ENCODE measurements at regions not wholly inside any gene's neighbourhood (a gene's known extent, or its start where the extent isn't known, plus 50 kb on each side); places are given as distances from the start of the nearest gene placed in this dataset.

DNA sequence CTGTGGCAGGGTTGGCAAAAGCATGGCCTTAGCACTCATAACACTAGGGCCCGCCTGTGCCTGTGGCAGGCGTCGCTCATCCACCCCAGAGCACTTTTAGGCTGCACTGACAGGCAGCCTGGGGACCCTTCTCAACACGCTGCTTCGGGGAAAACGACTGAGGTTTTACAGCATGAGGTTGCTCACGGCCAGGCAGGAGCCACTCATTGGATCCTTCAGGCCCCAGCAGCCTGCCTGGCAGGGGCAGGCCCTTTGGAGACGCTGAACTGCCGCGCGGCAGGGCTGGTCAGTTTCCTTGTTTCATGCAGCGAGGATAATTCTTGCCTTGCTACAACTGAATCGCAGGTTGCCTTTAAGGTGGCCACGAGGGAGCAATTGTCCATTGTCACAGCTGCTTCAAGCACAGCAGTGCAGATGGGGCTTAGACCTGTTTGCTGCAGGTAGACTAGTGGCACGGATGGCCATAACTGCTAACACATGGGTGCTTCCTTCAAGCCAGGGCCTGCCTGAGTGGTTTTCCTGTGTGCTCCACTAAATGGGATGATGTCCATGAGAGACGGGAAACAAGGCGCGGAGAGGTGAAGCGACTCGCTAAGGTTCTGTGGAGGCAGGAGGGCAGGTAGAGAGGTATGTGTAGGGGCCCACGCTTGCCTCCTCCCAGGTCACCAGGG lies 49.9 kb upstream of the HS6ST1 start:
- Histone ChIP-seq H3K9ac (ENCODE audit: low read depth in 1 of 2, low read length in 2 of 2) (no peak overlapping the region), H3K27ac (ENCODE audit: low read depth in 1 of 2, low read length in 2 of 2) (no peak overlapping the region), H3K27me3 (ENCODE audit: control insufficient read depth in 4 of 4, insufficient read depth in 4 of 4, low read length in 3 of 4) (no peaks in the 10 kb centered on the region), H3K4me1 (ENCODE audit: control insufficient read depth in 4 of 4, insufficient read depth in 4 of 4, low read length in 3 of 4) (no peaks in the 10 kb centered on the region), H3K36me3 (ENCODE audit: control insufficient read depth in 4 of 4, insufficient read depth in 3 of 4, low read depth in 1 of 4, low read length in 3 of 4) (no peaks in the 10 kb centered on the region), H3K4me3 (ENCODE audit: low read depth in 1 of 3, low read length in 3 of 3) (no peak overlapping the region), H3K9me3 (ENCODE audit: control insufficient read depth in 4 of 4, low read length in 3 of 4) (no peaks in the 10 kb centered on the region)
- TF ChIP-seq, protein P1, sequence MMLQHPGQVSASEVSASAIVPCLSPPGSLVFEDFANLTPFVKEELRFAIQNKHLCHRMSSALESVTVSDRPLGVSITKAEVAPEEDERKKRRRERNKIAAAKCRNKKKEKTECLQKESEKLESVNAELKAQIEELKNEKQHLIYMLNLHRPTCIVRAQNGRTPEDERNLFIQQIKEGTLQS (IDR thresholded peaks at IDR 0.05), result no peak
- TF ChIP-seq, protein P2, sequence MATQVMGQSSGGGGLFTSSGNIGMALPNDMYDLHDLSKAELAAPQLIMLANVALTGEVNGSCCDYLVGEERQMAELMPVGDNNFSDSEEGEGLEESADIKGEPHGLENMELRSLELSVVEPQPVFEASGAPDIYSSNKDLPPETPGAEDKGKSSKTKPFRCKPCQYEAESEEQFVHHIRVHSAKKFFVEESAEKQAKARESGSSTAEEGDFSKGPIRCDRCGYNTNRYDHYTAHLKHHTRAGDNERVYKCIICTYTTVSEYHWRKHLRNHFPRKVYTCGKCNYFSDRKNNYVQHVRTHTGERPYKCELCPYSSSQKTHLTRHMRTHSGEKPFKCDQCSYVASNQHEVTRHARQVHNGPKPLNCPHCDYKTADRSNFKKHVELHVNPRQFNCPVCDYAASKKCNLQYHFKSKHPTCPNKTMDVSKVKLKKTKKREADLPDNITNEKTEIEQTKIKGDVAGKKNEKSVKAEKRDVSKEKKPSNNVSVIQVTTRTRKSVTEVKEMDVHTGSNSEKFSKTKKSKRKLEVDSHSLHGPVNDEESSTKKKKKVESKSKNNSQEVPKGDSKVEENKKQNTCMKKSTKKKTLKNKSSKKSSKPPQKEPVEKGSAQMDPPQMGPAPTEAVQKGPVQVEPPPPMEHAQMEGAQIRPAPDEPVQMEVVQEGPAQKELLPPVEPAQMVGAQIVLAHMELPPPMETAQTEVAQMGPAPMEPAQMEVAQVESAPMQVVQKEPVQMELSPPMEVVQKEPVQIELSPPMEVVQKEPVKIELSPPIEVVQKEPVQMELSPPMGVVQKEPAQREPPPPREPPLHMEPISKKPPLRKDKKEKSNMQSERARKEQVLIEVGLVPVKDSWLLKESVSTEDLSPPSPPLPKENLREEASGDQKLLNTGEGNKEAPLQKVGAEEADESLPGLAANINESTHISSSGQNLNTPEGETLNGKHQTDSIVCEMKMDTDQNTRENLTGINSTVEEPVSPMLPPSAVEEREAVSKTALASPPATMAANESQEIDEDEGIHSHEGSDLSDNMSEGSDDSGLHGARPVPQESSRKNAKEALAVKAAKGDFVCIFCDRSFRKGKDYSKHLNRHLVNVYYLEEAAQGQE (IDR thresholded peaks at IDR 0.05), result no peak
- TF ChIP-seq RXRA (IDR thresholded peaks at IDR 0.05) (no peak), HNF4A (conservative IDR thresholded peaks at IDR 0.05) (no peak), GABPA (IDR thresholded peaks at IDR 0.05 in 1 of 2, conservative IDR thresholded peaks at IDR 0.05 in 1 of 2) (no peak), RAD21 (IDR thresholded peaks at IDR 0.05) (no peak), HNF4G (IDR thresholded peaks at IDR 0.05) (no peak), SP1 (IDR thresholded peaks at IDR 0.05) (no peak), FOXA2 (IDR thresholded peaks at IDR 0.05) (no peak), NR2F2 (IDR thresholded peaks at IDR 0.05) (no peak), EGR1 (IDR thresholded peaks at IDR 0.05; ENCODE audit: low read depth in 2 of 2) (no peak), JUND (IDR thresholded peaks at IDR 0.05) (no peak), FOXA1 (IDR thresholded peaks at IDR 0.05) (no peak), TAF1 (conservative IDR thresholded peaks at IDR 0.05) (no peak), YY1 (IDR thresholded peaks at IDR 0.05) (no peak)
- TF ChIP-seq, protein P3, sequence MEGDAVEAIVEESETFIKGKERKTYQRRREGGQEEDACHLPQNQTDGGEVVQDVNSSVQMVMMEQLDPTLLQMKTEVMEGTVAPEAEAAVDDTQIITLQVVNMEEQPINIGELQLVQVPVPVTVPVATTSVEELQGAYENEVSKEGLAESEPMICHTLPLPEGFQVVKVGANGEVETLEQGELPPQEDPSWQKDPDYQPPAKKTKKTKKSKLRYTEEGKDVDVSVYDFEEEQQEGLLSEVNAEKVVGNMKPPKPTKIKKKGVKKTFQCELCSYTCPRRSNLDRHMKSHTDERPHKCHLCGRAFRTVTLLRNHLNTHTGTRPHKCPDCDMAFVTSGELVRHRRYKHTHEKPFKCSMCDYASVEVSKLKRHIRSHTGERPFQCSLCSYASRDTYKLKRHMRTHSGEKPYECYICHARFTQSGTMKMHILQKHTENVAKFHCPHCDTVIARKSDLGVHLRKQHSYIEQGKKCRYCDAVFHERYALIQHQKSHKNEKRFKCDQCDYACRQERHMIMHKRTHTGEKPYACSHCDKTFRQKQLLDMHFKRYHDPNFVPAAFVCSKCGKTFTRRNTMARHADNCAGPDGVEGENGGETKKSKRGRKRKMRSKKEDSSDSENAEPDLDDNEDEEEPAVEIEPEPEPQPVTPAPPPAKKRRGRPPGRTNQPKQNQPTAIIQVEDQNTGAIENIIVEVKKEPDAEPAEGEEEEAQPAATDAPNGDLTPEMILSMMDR (IDR thresholded peaks at IDR 0.05; ENCODE audit: low read depth, low read length, missing input control), result no peak
- TF ChIP-seq, protein P4, sequence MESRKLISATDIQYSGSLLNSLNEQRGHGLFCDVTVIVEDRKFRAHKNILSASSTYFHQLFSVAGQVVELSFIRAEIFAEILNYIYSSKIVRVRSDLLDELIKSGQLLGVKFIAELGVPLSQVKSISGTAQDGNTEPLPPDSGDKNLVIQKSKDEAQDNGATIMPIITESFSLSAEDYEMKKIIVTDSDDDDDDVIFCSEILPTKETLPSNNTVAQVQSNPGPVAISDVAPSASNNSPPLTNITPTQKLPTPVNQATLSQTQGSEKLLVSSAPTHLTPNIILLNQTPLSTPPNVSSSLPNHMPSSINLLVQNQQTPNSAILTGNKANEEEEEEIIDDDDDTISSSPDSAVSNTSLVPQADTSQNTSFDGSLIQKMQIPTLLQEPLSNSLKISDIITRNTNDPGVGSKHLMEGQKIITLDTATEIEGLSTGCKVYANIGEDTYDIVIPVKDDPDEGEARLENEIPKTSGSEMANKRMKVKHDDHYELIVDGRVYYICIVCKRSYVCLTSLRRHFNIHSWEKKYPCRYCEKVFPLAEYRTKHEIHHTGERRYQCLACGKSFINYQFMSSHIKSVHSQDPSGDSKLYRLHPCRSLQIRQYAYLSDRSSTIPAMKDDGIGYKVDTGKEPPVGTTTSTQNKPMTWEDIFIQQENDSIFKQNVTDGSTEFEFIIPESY (IDR thresholded peaks at IDR 0.05), result no peak
- TF ChIP-seq, protein P5, sequence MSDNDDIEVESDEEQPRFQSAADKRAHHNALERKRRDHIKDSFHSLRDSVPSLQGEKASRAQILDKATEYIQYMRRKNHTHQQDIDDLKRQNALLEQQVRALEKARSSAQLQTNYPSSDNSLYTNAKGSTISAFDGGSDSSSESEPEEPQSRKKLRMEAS (IDR thresholded peaks at IDR 0.05), result no peak
- DNase-seq (ENCODE audit: low spot score), result no peak
- WGBS, result 95% methylated on average over 21 of the region's 21 CpGs

Measured in liver (tissue), 8 donors.